ENCODE measurements at regions not wholly inside any gene's neighbourhood (a gene's known extent, or its start where the extent isn't known, plus 50 kb on each side); places are given as distances from the start of the nearest gene placed in this dataset.

GRCh38 chr3:67075295-67075694, 77.2 kb downstream of the KBTBD8 start:
- H3K4me3 ChIP-seq (ENCODE audit: insufficient read depth, low read depth, low read length) = no peak overlapping the region
- no peak overlapping the region for H2BK20ac ChIP-seq (ENCODE audit: low read depth, low read length)
- intact Hi-C loops (cut with micrococcal nuclease) (no loop called here), dilution Hi-C loops (cut with HindIII; ENCODE audit: low sequenced_read_pairs, unreplicated experiment) (no loop called here), in situ Hi-C loops (cut with MboI; ENCODE audit: low sequenced_read_pairs) (no loop called here)
- no CpG with 5 or more reads among the region's 2 CpGs for WGBS, 2 experiments (ENCODE audit: extremely low coverage in 2 of 2, insufficient read length in 1 of 2)
- no peak overlapping the region for H2AK5ac ChIP-seq (ENCODE audit: low read depth, low read length)
- no peak overlapping the region for H2AFZ ChIP-seq (replicated peaks; ENCODE audit: low read length, poor library complexity)
- H3K79me1 ChIP-seq (ENCODE audit: low read depth in 1 of 2, low read length in 2 of 2) = no peaks in the 10 kb centered on the region
- H3K18ac ChIP-seq (ENCODE audit: low read depth, low read length) = no peak overlapping the region
- no peaks in the 10 kb centered on the region; the same call in 1 of the 2 replicates for H3K27me3 ChIP-seq (ENCODE audit: control insufficient read depth, insufficient read depth, low read length)
- no peak for DNase-seq
- CTCF ChIA-PET = no interaction called here
- no peaks in the 10 kb centered on the region for H3K4me1 ChIP-seq (ENCODE audit: control insufficient read depth, insufficient read depth, low read length)
- no peak overlapping the region for H3K4me2 ChIP-seq (ENCODE audit: low read depth, low read length)
- H3K23ac ChIP-seq (ENCODE audit: low read depth, low read length) = no peak overlapping the region
- POLR2A ChIA-PET (ENCODE audit: unreplicated experiment) = no interaction called here
- H2AK9ac ChIP-seq (replicated peaks; ENCODE audit: low read depth, low read length, poor library complexity) = no peak overlapping the region
- TF ChIP-seq SMC3 (IDR thresholded peaks at IDR 0.05; ENCODE audit: low read depth, low read length) (no peak), CTCF (conservative IDR thresholded peaks at IDR 0.05; ENCODE audit: low read depth, low read length) (no peak), USF2 (IDR thresholded peaks at IDR 0.05; ENCODE audit: low read depth, low read length) (no peak), MXI1 (IDR thresholded peaks at IDR 0.05; ENCODE audit: borderline replicate concordance, low read depth, low read length) (no peak), BHLHE40 (IDR thresholded peaks at IDR 0.05; ENCODE audit: low read depth, low read length) (no peak), FOS (IDR thresholded peaks at IDR 0.05; ENCODE audit: low read depth, low read length) (no peak)
- no peak overlapping the region for H3K14ac ChIP-seq (replicated peaks; ENCODE audit: low read depth, low read length)
- H4K5ac ChIP-seq (ENCODE audit: low read depth, low read length) = no peak overlapping the region
- no peak overlapping the region for H2BK15ac ChIP-seq (ENCODE audit: low read depth, low read length)
- H3K9me1 ChIP-seq (ENCODE audit: insufficient read depth, low read length) = no peaks in the 10 kb centered on the region
- H4K20me1 ChIP-seq (ENCODE audit: insufficient read depth, low read length) = no peaks in the 10 kb centered on the region
- BruUV-seq (replicated peaks) = no TSS peak
- no peak overlapping the region for H3K9ac ChIP-seq (ENCODE audit: low read depth, low read length)
- H3K56ac ChIP-seq (ENCODE audit: extremely low read depth, insufficient read depth, low read length) = no peak overlapping the region
- H3K9me3 ChIP-seq (ENCODE audit: control insufficient read depth, insufficient read depth, low read length) = no peaks in the 10 kb centered on the region
- no peak overlapping the region for H4K8ac ChIP-seq (ENCODE audit: low read depth in 2 of 2, low read length in 2 of 2)
- no peak overlapping the region for H3K4ac ChIP-seq (ENCODE audit: low read depth, low read length)
- no peak for ATAC-seq (ENCODE audit: low read depth)
- H3K27ac ChIP-seq (ENCODE audit: insufficient read depth, low read length) = no peak overlapping the region
- no peak overlapping the region for H4K91ac ChIP-seq (ENCODE audit: insufficient read depth, low read depth, low read length)
- H3K36me3 ChIP-seq (ENCODE audit: control insufficient read depth, insufficient read depth, low read length) = no peaks in the 10 kb centered on the region
- no peak overlapping the region for H2BK5ac ChIP-seq (ENCODE audit: low read depth, low read length, poor library complexity, severe bottlenecking)
- H2BK120ac ChIP-seq (ENCODE audit: low read depth, low read length) = no peak overlapping the region
